Liver (tissue), 8 donors: ENCODE measurements at regions not wholly inside any gene's neighbourhood (a gene's known extent, or its start where the extent isn't known, plus 50 kb on each side); places are given as distances from the start of the nearest gene placed in this dataset.

Source experiments
- DNase-seq: peaks from one replicate; pipeline ENCODE4 v3.0.0-alpha.2; 2017; ENCODE audit warnings: low spot score
- H3K27ac ChIP-seq, 2 donors: one replicate each; pipeline ENCODE4 v1.7.0; 2013; ENCODE audit warnings: inconsistent platforms in 2 of 2, low read length in 2 of 2, control low read depth in 1 of 2, low read depth in 1 of 2, mild to moderate bottlenecking in 1 of 2
- H3K27me3 ChIP-seq, 4 donors: one replicate each; pipeline versions ENCODE4 v1.6.1 to v1.7.0; 2013; ENCODE audit warnings: low read length in 3 of 4, inconsistent platforms in 1 of 4, mild to moderate bottlenecking in 1 of 4, moderate library complexity in 1 of 4; ENCODE audit not compliant: control insufficient read depth in 4 of 4, insufficient read depth in 4 of 4
- H3K36me3 ChIP-seq, 4 donors: one replicate each; pipeline versions ENCODE4 v1.6.1 to v1.7.0; 2013; ENCODE audit warnings: low read length in 3 of 4, mild to moderate bottlenecking in 3 of 4, low read depth in 1 of 4, moderate library complexity in 1 of 4; ENCODE audit not compliant: control insufficient read depth in 4 of 4, insufficient read depth in 3 of 4
- H3K4me1 ChIP-seq, 4 donors: one replicate each; pipeline versions ENCODE4 v1.6.1 to v1.7.0; 2013; ENCODE audit warnings: low read length in 3 of 4, mild to moderate bottlenecking in 3 of 4, moderate library complexity in 1 of 4; ENCODE audit not compliant: control insufficient read depth in 4 of 4, insufficient read depth in 4 of 4
- H3K4me3 ChIP-seq, 3 donors: one replicate each; pipeline versions ENCODE4 v1.6.1 to v1.7.0; 2013; ENCODE audit warnings: low read length in 3 of 3, control low read depth in 1 of 3, low read depth in 1 of 3, mild to moderate bottlenecking in 1 of 3
- H3K9ac ChIP-seq, 2 donors: one replicate each; pipeline ENCODE4 v1.7.0; 2013; ENCODE audit warnings: low read length in 2 of 2, mild to moderate bottlenecking in 2 of 2, moderate library complexity in 2 of 2, control low read depth in 1 of 2, low read depth in 1 of 2
- H3K9me3 ChIP-seq, 4 donors: one replicate each; pipeline versions ENCODE4 v1.6.1 to v1.7.0; 2013; ENCODE audit warnings: low read length in 3 of 4; ENCODE audit not compliant: control insufficient read depth in 4 of 4
- ATF3 ChIP-seq: IDR thresholded peaks from 2 replicates; pipeline ENCODE4 v1.6.1; 2016; ENCODE audit warnings: antibody characterized with exemption
- CTCF ChIP-seq: fragments of 150-350 bp; IDR thresholded peaks from 2 replicates; pipeline ENCODE4 v1.5.1; 2017; ENCODE audit warnings: improper control_type of control experiment, low read depth, low read length; ENCODE audit not compliant: missing input control
- EGR1 ChIP-seq, 2 donors: IDR thresholded peaks; 2 replicates each; pipeline ENCODE4 v1.6.1; 2016 to 2018; ENCODE audit warnings: antibody characterized with exemption in 2 of 2, low read depth in 2 of 2
- FOXA1 ChIP-seq: IDR thresholded peaks from 2 replicates; pipeline ENCODE4 v1.6.1; 2016; ENCODE audit warnings: antibody characterized with exemption
- FOXA2 ChIP-seq: IDR thresholded peaks from 2 replicates; pipeline ENCODE4 v1.6.1; 2016; ENCODE audit warnings: antibody characterized with exemption
- GABPA ChIP-seq, 2 donors: IDR thresholded peaks in 1 of 2; conservative IDR thresholded peaks in 1 of 2; 2 replicates each; pipeline ENCODE4 v1.6.1; 2016; ENCODE audit warnings: antibody characterized with exemption in 2 of 2, mild to moderate bottlenecking in 1 of 2, moderate library complexity in 1 of 2
- HNF4A ChIP-seq, 2 donors: conservative IDR thresholded peaks; 2 replicates each; pipeline ENCODE4 v1.6.1; 2016; ENCODE audit warnings: antibody characterized with exemption in 2 of 2, mild to moderate bottlenecking in 2 of 2
- HNF4G ChIP-seq: IDR thresholded peaks from 2 replicates; pipeline ENCODE4 v1.6.1; 2016; ENCODE audit warnings: antibody characterized with exemption
- JUND ChIP-seq, 2 donors: IDR thresholded peaks; 2 replicates each; pipeline ENCODE4 v1.6.1; 2016; ENCODE audit warnings: antibody characterized with exemption in 2 of 2
- MAX ChIP-seq: IDR thresholded peaks from 2 replicates; pipeline ENCODE4 v1.6.1; 2016; ENCODE audit warnings: antibody characterized with exemption
- NR2F2 ChIP-seq: IDR thresholded peaks from 2 replicates; pipeline ENCODE4 v1.6.1; 2016; ENCODE audit warnings: antibody characterized with exemption
- RAD21 ChIP-seq, 2 donors: IDR thresholded peaks; 2 replicates each; pipeline ENCODE4 v1.6.1; 2016; ENCODE audit warnings: antibody characterized with exemption in 2 of 2, mild to moderate bottlenecking in 2 of 2
- REST ChIP-seq: IDR thresholded peaks from 2 replicates; pipeline ENCODE4 v1.6.1; 2016; ENCODE audit warnings: antibody characterized with exemption, mild to moderate bottlenecking
- RXRA ChIP-seq, 2 donors: IDR thresholded peaks; 2 replicates each; pipeline ENCODE4 v1.6.1; 2017 to 2018; ENCODE audit warnings: antibody characterized with exemption in 2 of 2, mild to moderate bottlenecking in 1 of 2
- SP1 ChIP-seq: IDR thresholded peaks from 2 replicates; pipeline ENCODE4 v1.6.1; 2018; ENCODE audit warnings: antibody characterized with exemption, mild to moderate bottlenecking
- TAF1 ChIP-seq: conservative IDR thresholded peaks from 2 replicates; pipeline ENCODE4 v1.6.1; 2016; ENCODE audit warnings: antibody characterized with exemption, mild to moderate bottlenecking
- YY1 ChIP-seq: IDR thresholded peaks from 2 replicates; pipeline ENCODE4 v1.6.1; 2016; ENCODE audit warnings: antibody characterized with exemption, mild to moderate bottlenecking
- ZBTB33 ChIP-seq: IDR thresholded peaks from 2 replicates; pipeline ENCODE4 v1.6.1; 2016; ENCODE audit warnings: antibody characterized with exemption
- WGBS: extraction: QIAGEN DNeasy Blood & Tissue Kit; methylation state at CpG from one replicate; pipeline ENCODE4 v1.1.7; 2013; 5-methylcytosine and 5-hydroxymethylcytosine counted together
- donor health status: healthy.
- donor health status: healthy.
- donor health status: healthy.
- donor health status: healthy.
- donor health status: healthy.

GRCh38 chr2:192275632-192276031 is 80.9 kb upstream of the TMEFF2 start:
- Histone ChIP-seq H3K4me3 (no peak overlapping the region), H3K4me1 (no peaks in the 10 kb centered on the region), H3K27me3 (no peaks in the 10 kb centered on the region), H3K9me3 (no peaks in the 10 kb centered on the region), H3K27ac (no peak overlapping the region), H3K36me3 (no peaks in the 10 kb centered on the region), H3K9ac (no peak overlapping the region)
- no peak for DNase-seq
- TF ChIP-seq MAX (no peak), ATF3 (no peak), TAF1 (no peak), CTCF (no peak), SP1 (no peak), YY1 (no peak), ZBTB33 (no peak), NR2F2 (no peak), HNF4G (no peak), EGR1 (IDR thresholded peaks at IDR 0.05; ENCODE audit: low read depth in 2 of 2) (no peak), RXRA (IDR thresholded peaks at IDR 0.05) (no peak), FOXA1 (no peak), GABPA (IDR thresholded peaks at IDR 0.05 in 1 of 2, conservative IDR thresholded peaks at IDR 0.05 in 1 of 2) (no peak), REST (no peak), FOXA2 (no peak), RAD21 (IDR thresholded peaks at IDR 0.05) (no peak), JUND (IDR thresholded peaks at IDR 0.05) (no peak), HNF4A (conservative IDR thresholded peaks at IDR 0.05) (no peak)
- 77% methylated on average over 3 of the region's 3 CpGs for WGBS

- Histone ChIP-seq H3K27ac (no peak overlapping the region), H3K36me3 (no peaks in the 10 kb centered on the region), H3K27me3 (no peaks in the 10 kb centered on the region), H3K9me3 (no peaks in the 10 kb centered on the region), H3K9ac (no peak overlapping the region), H3K4me3 (no peak overlapping the region), H3K4me1 (no peaks in the 10 kb centered on the region)
- DNase-seq, result no peak
- TF ChIP-seq ZBTB33, result no peak
- TF ChIP-seq YY1, result no peak
- TF ChIP-seq RAD21 (IDR thresholded peaks at IDR 0.05), result no peak
- TF ChIP-seq MAX, result no peak
- no peak for TF ChIP-seq GABPA (IDR thresholded peaks at IDR 0.05 in 1 of 2, conservative IDR thresholded peaks at IDR 0.05 in 1 of 2)
- no peak for TF ChIP-seq TAF1
Observed at GRCh38 chr2:192267484-192267883, 72.8 kb upstream of the TMEFF2 start.
